ENCODE measurements at regions not wholly inside any gene's neighbourhood (a gene's known extent, or its start where the extent isn't known, plus 50 kb on each side); places are given as distances from the start of the nearest gene placed in this dataset.

GRCh38 chr10:23804125-23804524 lies 365.2 kb downstream of the OTUD1 start:
- no peak for DNase-seq (ENCODE audit: low spot score)
- Histone ChIP-seq H3K4me3 (ENCODE audit: severe bottlenecking) (no peak overlapping the region), H3K27ac (ENCODE audit: poor library complexity, severe bottlenecking) (no peak overlapping the region), H3K36me3 (ENCODE audit: low read depth) (no peaks in the 10 kb centered on the region), H3K27me3 (ENCODE audit: insufficient read depth, poor library complexity, severe bottlenecking) (no peaks in the 10 kb centered on the region), H3K9me3 (ENCODE audit: severe bottlenecking) (no peaks in the 10 kb centered on the region), H3K4me1 (ENCODE audit: insufficient read depth, poor library complexity, severe bottlenecking) (no peaks in the 10 kb centered on the region)
- ATAC-seq (ENCODE audit: low read depth) = no peak
- no peak for TF ChIP-seq CTCF (IDR thresholded peaks at IDR 0.05; ENCODE audit: poor library complexity, severe bottlenecking)

- TF ChIP-seq CTCF (IDR thresholded peaks at IDR 0.05; ENCODE audit: poor library complexity, severe bottlenecking) = no peak
- Histone ChIP-seq H3K36me3 (ENCODE audit: low read depth) (no peaks in the 10 kb centered on the region), H3K27ac (ENCODE audit: poor library complexity, severe bottlenecking) (no peak overlapping the region), H3K27me3 (ENCODE audit: insufficient read depth, poor library complexity, severe bottlenecking) (no peaks in the 10 kb centered on the region), H3K4me1 (ENCODE audit: insufficient read depth, poor library complexity, severe bottlenecking) (no peaks in the 10 kb centered on the region), H3K9me3 (ENCODE audit: severe bottlenecking) (no peaks in the 10 kb centered on the region), H3K4me3 (ENCODE audit: severe bottlenecking) (no peak overlapping the region)
- DNase-seq (ENCODE audit: low spot score) (no peak), ATAC-seq (ENCODE audit: low read depth) (no peak)
Measured at GRCh38 chr10:23813687-23814086, 374.8 kb downstream of the OTUD1 start.

- no peaks in the 10 kb centered on the region for H3K27me3 ChIP-seq (ENCODE audit: insufficient read depth, poor library complexity, severe bottlenecking)
- no peaks in the 10 kb centered on the region for H3K36me3 ChIP-seq (ENCODE audit: low read depth)
- DNase-seq (ENCODE audit: low spot score) (no peak), ATAC-seq (ENCODE audit: low read depth) (no peak)
- H3K4me3 ChIP-seq (ENCODE audit: severe bottlenecking) = no peak overlapping the region
- no peaks in the 10 kb centered on the region for H3K9me3 ChIP-seq (ENCODE audit: severe bottlenecking)
- H3K4me1 ChIP-seq (ENCODE audit: insufficient read depth, poor library complexity, severe bottlenecking) = no peaks in the 10 kb centered on the region
- TF ChIP-seq CTCF (IDR thresholded peaks at IDR 0.05; ENCODE audit: poor library complexity, severe bottlenecking) = no peak
- no peak overlapping the region for H3K27ac ChIP-seq (ENCODE audit: poor library complexity, severe bottlenecking)
Measured at GRCh38 chr10:23818484-23818883, 379.6 kb downstream of the OTUD1 start.

GRCh38 chr10:23820792-23821191 lies 381.9 kb downstream of the OTUD1 start:
- no peak for DNase-seq (ENCODE audit: low spot score)
- Histone ChIP-seq H3K4me3 (ENCODE audit: severe bottlenecking) (no peak overlapping the region), H3K9me3 (ENCODE audit: severe bottlenecking) (no peaks in the 10 kb centered on the region), H3K36me3 (ENCODE audit: low read depth) (no peaks in the 10 kb centered on the region), H3K27me3 (ENCODE audit: insufficient read depth, poor library complexity, severe bottlenecking) (no peaks in the 10 kb centered on the region), H3K4me1 (ENCODE audit: insufficient read depth, poor library complexity, severe bottlenecking) (no peaks in the 10 kb centered on the region), H3K27ac (ENCODE audit: poor library complexity, severe bottlenecking) (no peak overlapping the region)
- TF ChIP-seq CTCF (IDR thresholded peaks at IDR 0.05; ENCODE audit: poor library complexity, severe bottlenecking) = no peak
- ATAC-seq (ENCODE audit: low read depth) = no peak

- Histone ChIP-seq H3K4me1 (ENCODE audit: insufficient read depth, poor library complexity, severe bottlenecking) (no peaks in the 10 kb centered on the region), H3K27ac (ENCODE audit: poor library complexity, severe bottlenecking) (no peak overlapping the region), H3K36me3 (ENCODE audit: low read depth) (no peaks in the 10 kb centered on the region), H3K9me3 (ENCODE audit: severe bottlenecking) (no peaks in the 10 kb centered on the region), H3K4me3 (ENCODE audit: severe bottlenecking) (no peak overlapping the region), H3K27me3 (ENCODE audit: insufficient read depth, poor library complexity, severe bottlenecking) (no peaks in the 10 kb centered on the region)
- no peak for TF ChIP-seq CTCF (IDR thresholded peaks at IDR 0.05; ENCODE audit: poor library complexity, severe bottlenecking)
- DNase-seq (ENCODE audit: low spot score) (no peak), ATAC-seq (ENCODE audit: low read depth) (no peak)
Measured at GRCh38 chr10:23824822-23825221, 384.1 kb upstream of the KIAA1217 start.

Data from RWPE2 (cell line).